ENCODE measurements at regions not wholly inside any gene's neighbourhood (a gene's known extent, or its start where the extent isn't known, plus 50 kb on each side); places are given as distances from the start of the nearest gene placed in this dataset.
A peak's percentile ranks its signal among the peaks of the same experiment; 100 is the strongest.

DNA sequence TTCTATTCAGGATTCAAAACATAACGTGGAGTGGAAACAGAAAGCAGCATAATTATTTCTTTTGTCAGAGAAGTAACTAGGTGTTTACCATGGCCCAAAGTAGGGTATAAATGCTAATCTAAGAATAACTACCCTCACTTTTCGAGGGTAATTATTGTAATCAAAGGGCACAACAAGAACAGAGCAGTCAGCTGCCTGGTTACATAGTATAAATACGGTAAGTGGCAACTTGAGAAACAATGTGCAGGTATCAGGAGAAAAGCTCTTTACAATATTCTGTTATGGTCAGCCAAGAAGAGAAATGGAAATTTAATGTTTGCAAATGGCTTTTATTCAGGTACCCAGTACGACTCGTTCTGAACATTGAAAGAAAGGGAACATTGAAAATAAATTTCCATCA is 242.0 kb upstream of the NPY start:
- TF ChIP-seq, protein P1, sequence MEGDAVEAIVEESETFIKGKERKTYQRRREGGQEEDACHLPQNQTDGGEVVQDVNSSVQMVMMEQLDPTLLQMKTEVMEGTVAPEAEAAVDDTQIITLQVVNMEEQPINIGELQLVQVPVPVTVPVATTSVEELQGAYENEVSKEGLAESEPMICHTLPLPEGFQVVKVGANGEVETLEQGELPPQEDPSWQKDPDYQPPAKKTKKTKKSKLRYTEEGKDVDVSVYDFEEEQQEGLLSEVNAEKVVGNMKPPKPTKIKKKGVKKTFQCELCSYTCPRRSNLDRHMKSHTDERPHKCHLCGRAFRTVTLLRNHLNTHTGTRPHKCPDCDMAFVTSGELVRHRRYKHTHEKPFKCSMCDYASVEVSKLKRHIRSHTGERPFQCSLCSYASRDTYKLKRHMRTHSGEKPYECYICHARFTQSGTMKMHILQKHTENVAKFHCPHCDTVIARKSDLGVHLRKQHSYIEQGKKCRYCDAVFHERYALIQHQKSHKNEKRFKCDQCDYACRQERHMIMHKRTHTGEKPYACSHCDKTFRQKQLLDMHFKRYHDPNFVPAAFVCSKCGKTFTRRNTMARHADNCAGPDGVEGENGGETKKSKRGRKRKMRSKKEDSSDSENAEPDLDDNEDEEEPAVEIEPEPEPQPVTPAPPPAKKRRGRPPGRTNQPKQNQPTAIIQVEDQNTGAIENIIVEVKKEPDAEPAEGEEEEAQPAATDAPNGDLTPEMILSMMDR (conservative IDR thresholded peaks at IDR 0.05; ENCODE audit: low read depth), result no peak
- POLR2A ChIA-PET (ENCODE audit: low non-redundant PET), result no interaction called here
- CTCF ChIA-PET, result no interaction called here
- no peak overlapping the region for H3K27ac ChIP-seq
- DNase-seq (ENCODE audit: low spot score), result no peak

DNA sequence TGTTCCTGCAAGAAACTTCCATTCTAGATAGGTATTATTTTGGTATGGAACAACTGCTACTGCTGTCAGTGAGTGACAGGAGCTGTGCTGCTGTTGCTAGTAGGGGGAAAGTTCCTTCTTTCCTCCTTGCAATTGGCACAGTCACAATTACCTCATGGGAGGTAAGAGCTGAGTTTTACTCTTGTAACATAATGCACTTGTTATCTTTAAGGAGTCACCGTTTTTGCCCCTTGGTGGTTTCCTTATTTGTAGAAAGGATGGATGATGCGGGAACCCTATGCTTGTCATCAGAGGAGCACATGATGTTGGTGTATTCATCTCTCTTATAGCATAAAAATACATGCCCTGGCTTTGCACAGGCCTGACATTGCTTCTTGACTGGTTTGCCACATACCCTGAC is 234.7 kb upstream of the NPY start:
- ChIA-PET CTCF (no interaction called here), POLR2A (ENCODE audit: low non-redundant PET) (no interaction called here)
- H3K27ac ChIP-seq, result no peak overlapping the region
- TF ChIP-seq, protein P1 (conservative IDR thresholded peaks at IDR 0.05; ENCODE audit: low read depth), result no peak
- DNase-seq (ENCODE audit: low spot score), result no peak

- H3K27ac ChIP-seq, result no peak overlapping the region
- DNase-seq (ENCODE audit: low spot score), result no peak
- TF ChIP-seq, protein P1 (conservative IDR thresholded peaks at IDR 0.05; ENCODE audit: low read depth), result no peak
- POLR2A ChIA-PET (ENCODE audit: low non-redundant PET), result no interaction called here
- CTCF ChIA-PET, result no interaction called here
Measured at GRCh38 chr7:24050991-24051560, 232.9 kb upstream of the NPY start.

DNA sequence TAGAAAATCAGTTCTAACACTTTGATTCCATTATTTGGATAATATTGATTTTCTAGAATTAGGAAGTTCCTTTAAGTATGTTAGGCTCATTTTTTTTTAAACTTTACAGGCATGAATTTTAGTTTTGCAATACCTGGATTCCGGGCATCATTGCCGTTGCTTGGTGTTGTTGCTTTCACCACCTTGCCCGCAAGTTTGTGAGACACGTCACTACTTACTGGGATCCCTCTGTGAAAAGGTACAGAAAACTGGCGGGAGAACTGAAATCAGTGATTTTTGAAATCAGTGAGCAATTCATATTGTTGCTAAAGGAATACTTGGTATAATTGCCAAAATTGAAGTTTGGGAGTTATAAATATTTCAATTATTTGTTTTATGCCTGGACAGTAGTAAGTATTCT is 232.3 kb upstream of the NPY start:
- no peak overlapping the region for H3K27ac ChIP-seq
- POLR2A ChIA-PET (ENCODE audit: low non-redundant PET), result no interaction called here
- TF ChIP-seq, protein P1 (conservative IDR thresholded peaks at IDR 0.05; ENCODE audit: low read depth), result no peak
- no peak for DNase-seq (ENCODE audit: low spot score)
- CTCF ChIA-PET, result no interaction called here

- CTCF ChIA-PET, result no interaction called here
- TF ChIP-seq, protein P1 (conservative IDR thresholded peaks at IDR 0.05; ENCODE audit: low read depth), result no peak
- no peak overlapping the region for H3K27ac ChIP-seq
- POLR2A ChIA-PET (ENCODE audit: low non-redundant PET), result no interaction called here
- peak; percentile 79 for DNase-seq (ENCODE audit: low spot score)
Measured at GRCh38 chr7:24052572-24053260, 231.3 kb upstream of the NPY start.

DNA sequence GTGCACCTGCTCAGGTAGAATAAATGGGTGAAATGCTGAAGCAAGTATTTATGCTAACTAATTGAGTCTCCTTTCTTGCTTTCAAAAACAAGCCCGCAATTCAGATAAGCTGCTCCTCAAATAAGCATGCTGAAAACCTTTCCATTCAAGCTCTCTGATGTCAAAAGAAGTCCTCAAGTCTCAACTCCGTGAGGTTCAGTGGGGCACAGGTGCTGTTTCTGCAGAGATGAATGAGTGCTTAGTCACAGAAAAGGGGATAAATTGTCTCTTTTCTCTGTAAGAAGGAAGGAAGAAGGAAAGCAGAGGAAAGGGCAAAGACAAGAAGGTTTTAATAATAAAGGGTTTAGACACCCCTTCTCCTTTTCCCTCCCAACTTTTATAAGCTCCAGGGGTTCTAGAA is 229.8 kb upstream of the NPY start:
- POLR2A ChIA-PET (ENCODE audit: low non-redundant PET), result no interaction called here
- DNase-seq (ENCODE audit: low spot score), result no peak
- no peak overlapping the region for H3K27ac ChIP-seq
- TF ChIP-seq, protein P1 (conservative IDR thresholded peaks at IDR 0.05; ENCODE audit: low read depth), result no peak
- CTCF ChIA-PET, result interaction anchor here (0.6 kb wide), 1 partner anchor 48 kb away, joined by 3 read pairs; no protein-coding TSS in a partner anchor
